Osteoblast (primary cell): ENCODE measurements at regions not wholly inside any gene's neighbourhood (a gene's known extent, or its start where the extent isn't known, plus 50 kb on each side); places are given as distances from the start of the nearest gene placed in this dataset.

Experiments
- DNase-seq: peaks from one replicate; pipeline ENCODE4 v3.0.0; 2011; ENCODE audit warnings: low spot score, mixed read lengths; ENCODE audit not compliant: insufficient read length; ENCODE audit errors: missing footprints
- H2AFZ ChIP-seq: 2 replicates; pipeline ENCODE4 v1.6.0; 2011; ENCODE audit warnings: mild to moderate bottlenecking, low read length
- H3K27ac ChIP-seq: 2 replicates; pipeline ENCODE4 v1.5.1; 2011; ENCODE audit warnings: mild to moderate bottlenecking, low read depth, low read length, moderate library complexity
- H3K27me3 ChIP-seq: 2 replicates; pipeline ENCODE4 v1.6.0; 2012; ENCODE audit warnings: mild to moderate bottlenecking, control low read depth, inconsistent platforms, low read length, moderate library complexity; ENCODE audit not compliant: insufficient read depth
- H3K36me3 ChIP-seq: 2 replicates; pipeline ENCODE4 v1.5.1; 2011; ENCODE audit warnings: mild to moderate bottlenecking, low read length, control low read depth, moderate library complexity; ENCODE audit not compliant: insufficient read depth
- H3K4me1 ChIP-seq: 2 replicates; pipeline ENCODE4 v1.5.1; 2011; ENCODE audit warnings: mild to moderate bottlenecking, low read length, control low read depth, moderate library complexity; ENCODE audit not compliant: insufficient read depth
- H3K4me2 ChIP-seq: 2 replicates; pipeline ENCODE4 v1.6.0; 2011; ENCODE audit warnings: mild to moderate bottlenecking, low read length; ENCODE audit not compliant: insufficient read depth
- H3K4me3 ChIP-seq: fragments of 200-600 bp; sonication (generic); 3 replicates; pipeline ENCODE4 v1.5.1; 2012; ENCODE audit warnings: mild to moderate bottlenecking, low read length, inconsistent platforms; ENCODE audit not compliant: insufficient read depth
- H3K79me2 ChIP-seq: 2 replicates; pipeline ENCODE4 v1.6.0; 2012; ENCODE audit warnings: mild to moderate bottlenecking, low read length, control low read depth, inconsistent platforms; ENCODE audit not compliant: insufficient read depth
- H3K9me3 ChIP-seq: 2 replicates; pipeline ENCODE4 v1.5.1; 2011; ENCODE audit warnings: low read depth, low read length, control low read depth
- H4K20me1 ChIP-seq: 2 replicates; pipeline ENCODE4 v1.6.0; 2012; ENCODE audit warnings: mild to moderate bottlenecking, low read length, control low read depth; ENCODE audit not compliant: insufficient read depth
- CTCF ChIP-seq: IDR thresholded peaks from 2 replicates; pipeline ENCODE4 v1.5.1; 2011; ENCODE audit warnings: mild to moderate bottlenecking, low read depth, low read length, moderate library complexity; ENCODE audit errors: extremely low read depth

DNA sequence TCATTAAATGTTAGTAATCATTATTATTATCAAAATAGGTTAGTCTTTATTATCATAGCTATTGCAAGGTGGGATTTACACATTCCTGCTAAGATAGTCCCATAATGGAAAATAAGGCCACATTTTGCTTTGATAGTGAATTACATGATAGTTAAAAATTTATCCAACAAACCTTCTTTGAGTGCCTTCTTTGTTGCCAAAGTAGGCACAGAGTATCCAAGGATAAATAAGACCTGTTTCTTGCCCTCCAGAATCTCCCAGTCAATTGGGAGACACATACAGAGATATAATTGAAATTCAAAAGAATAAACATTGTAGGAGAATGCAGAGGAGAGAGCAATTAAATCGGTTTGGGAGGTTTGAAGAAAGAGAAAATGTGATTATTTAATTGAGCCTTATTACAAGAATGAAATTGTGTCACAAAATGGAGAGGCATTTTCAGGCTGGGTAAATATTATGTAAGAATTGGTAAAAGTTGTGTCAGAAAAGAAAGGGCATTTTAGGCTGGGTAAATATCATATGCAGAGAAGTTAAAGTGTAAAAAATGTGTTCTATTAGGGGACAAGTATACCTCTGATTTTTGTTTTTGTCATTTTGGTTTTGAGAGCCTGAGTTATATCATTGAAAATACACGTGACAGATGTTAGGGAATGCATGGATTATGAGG, 189.3 kb downstream of the POU4F1 start:
- no peak overlapping the region for H2AFZ ChIP-seq
- H3K27ac ChIP-seq: no peak overlapping the region
- H3K4me1 ChIP-seq: no peaks in the 10 kb centered on the region
- H3K27me3 ChIP-seq: no peaks in the 10 kb centered on the region
- no peaks in the 10 kb centered on the region for H4K20me1 ChIP-seq
- TF ChIP-seq CTCF: no peak
- H3K36me3 ChIP-seq: no peaks in the 10 kb centered on the region
- H3K79me2 ChIP-seq: no peaks in the 10 kb centered on the region
- no peak for DNase-seq
- H3K4me2 ChIP-seq: no peak overlapping the region
- no peak overlapping the region for H3K4me3 ChIP-seq
- no peaks in the 10 kb centered on the region for H3K9me3 ChIP-seq

- H3K27ac ChIP-seq: no peak overlapping the region
- H4K20me1 ChIP-seq: no peaks in the 10 kb centered on the region
- no peak overlapping the region for H3K4me3 ChIP-seq
- no peaks in the 10 kb centered on the region for H3K27me3 ChIP-seq
- H3K4me2 ChIP-seq: no peak overlapping the region
- H3K79me2 ChIP-seq: no peaks in the 10 kb centered on the region
- H3K9me3 ChIP-seq: no peaks in the 10 kb centered on the region
- no peaks in the 10 kb centered on the region for H3K36me3 ChIP-seq
- no peak overlapping the region for H2AFZ ChIP-seq
- TF ChIP-seq CTCF: no peak
- H3K4me1 ChIP-seq: no peaks in the 10 kb centered on the region
- no peak for DNase-seq
Observed at GRCh38 chr13:78410847-78411246, 192.5 kb downstream of the POU4F1 start.

GRCh38 chr13:78410164-78410563, 193.2 kb downstream of the POU4F1 start:
- Histone ChIP-seq H3K27me3 (no peaks in the 10 kb centered on the region), H3K4me3 (no peak overlapping the region), H3K4me1 (no peaks in the 10 kb centered on the region), H2AFZ (no peak overlapping the region), H4K20me1 (no peaks in the 10 kb centered on the region), H3K27ac (no peak overlapping the region), H3K9me3 (no peaks in the 10 kb centered on the region), H3K36me3 (no peaks in the 10 kb centered on the region), H3K4me2 (no peak overlapping the region), H3K79me2 (no peaks in the 10 kb centered on the region)
- no peak for TF ChIP-seq CTCF
- DNase-seq: no peak

GRCh38 chr13:78409172-78409571, 194.2 kb downstream of the POU4F1 start:
- Histone ChIP-seq H3K4me3 (no peak overlapping the region), H3K4me1 (no peaks in the 10 kb centered on the region), H3K4me2 (no peak overlapping the region), H2AFZ (no peak overlapping the region), H3K27ac (no peak overlapping the region), H3K36me3 (no peaks in the 10 kb centered on the region), H3K27me3 (no peaks in the 10 kb centered on the region), H4K20me1 (no peaks in the 10 kb centered on the region), H3K79me2 (no peaks in the 10 kb centered on the region), H3K9me3 (no peaks in the 10 kb centered on the region)
- no peak for DNase-seq
- no peak for TF ChIP-seq CTCF
